ENCODE measurements at regions not wholly inside any gene's neighbourhood (a gene's known extent, or its start where the extent isn't known, plus 50 kb on each side); places are given as distances from the start of the nearest gene placed in this dataset.

- TF ChIP-seq POLR2AphosphoS5 (IDR thresholded peaks at IDR 0.05; ENCODE audit: low read depth, low read length), result no peak
- TF ChIP-seq POLR2A (IDR thresholded peaks at IDR 0.05; ENCODE audit: low read depth, low read length), result no peak
Measured at GRCh38 chr1:39087435-39087834, 61.3 kb downstream of the NDUFS5 start.

Data from GM12892 (cell line).